ENCODE measurements at regions not wholly inside any gene's neighbourhood (a gene's known extent, or its start where the extent isn't known, plus 50 kb on each side); places are given as distances from the start of the nearest gene placed in this dataset.

DNA sequence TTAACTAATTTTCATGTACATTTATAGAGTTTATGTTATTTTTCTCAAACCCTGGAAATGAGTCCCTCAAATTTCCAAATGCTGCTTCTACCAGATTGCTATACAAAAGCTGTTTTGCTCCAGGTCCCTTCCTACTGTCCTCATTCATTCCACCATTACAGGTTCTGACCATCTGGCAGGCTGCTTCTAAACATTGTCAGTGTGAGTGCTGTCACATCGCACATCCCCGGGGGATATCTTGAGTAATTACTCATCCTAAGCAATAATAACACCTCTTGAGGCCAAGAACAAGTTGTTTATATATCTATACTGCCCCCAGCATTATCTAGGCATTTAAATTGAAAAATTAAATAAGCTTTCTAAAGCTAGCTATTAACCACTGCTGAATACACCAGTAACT, 1675.3 kb upstream of the CDH6 start:
- TF ChIP-seq, protein P1, sequence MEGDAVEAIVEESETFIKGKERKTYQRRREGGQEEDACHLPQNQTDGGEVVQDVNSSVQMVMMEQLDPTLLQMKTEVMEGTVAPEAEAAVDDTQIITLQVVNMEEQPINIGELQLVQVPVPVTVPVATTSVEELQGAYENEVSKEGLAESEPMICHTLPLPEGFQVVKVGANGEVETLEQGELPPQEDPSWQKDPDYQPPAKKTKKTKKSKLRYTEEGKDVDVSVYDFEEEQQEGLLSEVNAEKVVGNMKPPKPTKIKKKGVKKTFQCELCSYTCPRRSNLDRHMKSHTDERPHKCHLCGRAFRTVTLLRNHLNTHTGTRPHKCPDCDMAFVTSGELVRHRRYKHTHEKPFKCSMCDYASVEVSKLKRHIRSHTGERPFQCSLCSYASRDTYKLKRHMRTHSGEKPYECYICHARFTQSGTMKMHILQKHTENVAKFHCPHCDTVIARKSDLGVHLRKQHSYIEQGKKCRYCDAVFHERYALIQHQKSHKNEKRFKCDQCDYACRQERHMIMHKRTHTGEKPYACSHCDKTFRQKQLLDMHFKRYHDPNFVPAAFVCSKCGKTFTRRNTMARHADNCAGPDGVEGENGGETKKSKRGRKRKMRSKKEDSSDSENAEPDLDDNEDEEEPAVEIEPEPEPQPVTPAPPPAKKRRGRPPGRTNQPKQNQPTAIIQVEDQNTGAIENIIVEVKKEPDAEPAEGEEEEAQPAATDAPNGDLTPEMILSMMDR (IDR thresholded peaks at IDR 0.05), result no peak
- TF ChIP-seq EZH2 (IDR thresholded peaks at IDR 0.05), result no peak
